ENCODE measurements at regions not wholly inside any gene's neighbourhood (a gene's known extent, or its start where the extent isn't known, plus 50 kb on each side); places are given as distances from the start of the nearest gene placed in this dataset.

- DNase-seq (ENCODE audit: low spot score): no peak
- TF ChIP-seq, protein P1, sequence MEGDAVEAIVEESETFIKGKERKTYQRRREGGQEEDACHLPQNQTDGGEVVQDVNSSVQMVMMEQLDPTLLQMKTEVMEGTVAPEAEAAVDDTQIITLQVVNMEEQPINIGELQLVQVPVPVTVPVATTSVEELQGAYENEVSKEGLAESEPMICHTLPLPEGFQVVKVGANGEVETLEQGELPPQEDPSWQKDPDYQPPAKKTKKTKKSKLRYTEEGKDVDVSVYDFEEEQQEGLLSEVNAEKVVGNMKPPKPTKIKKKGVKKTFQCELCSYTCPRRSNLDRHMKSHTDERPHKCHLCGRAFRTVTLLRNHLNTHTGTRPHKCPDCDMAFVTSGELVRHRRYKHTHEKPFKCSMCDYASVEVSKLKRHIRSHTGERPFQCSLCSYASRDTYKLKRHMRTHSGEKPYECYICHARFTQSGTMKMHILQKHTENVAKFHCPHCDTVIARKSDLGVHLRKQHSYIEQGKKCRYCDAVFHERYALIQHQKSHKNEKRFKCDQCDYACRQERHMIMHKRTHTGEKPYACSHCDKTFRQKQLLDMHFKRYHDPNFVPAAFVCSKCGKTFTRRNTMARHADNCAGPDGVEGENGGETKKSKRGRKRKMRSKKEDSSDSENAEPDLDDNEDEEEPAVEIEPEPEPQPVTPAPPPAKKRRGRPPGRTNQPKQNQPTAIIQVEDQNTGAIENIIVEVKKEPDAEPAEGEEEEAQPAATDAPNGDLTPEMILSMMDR (IDR thresholded peaks at IDR 0.05; ENCODE audit: extremely low read depth, insufficient read depth, missing control alignments): no peak
- in situ Hi-C loops (cut with MboI; ENCODE audit: low pct_unique_long_range_greater_than_20kb, low sequenced_read_pairs, unreplicated experiment): no loop called here
Measured at GRCh38 chr13:53568491-53568890, 539.9 kb downstream of the OLFM4 start.

DNA sequence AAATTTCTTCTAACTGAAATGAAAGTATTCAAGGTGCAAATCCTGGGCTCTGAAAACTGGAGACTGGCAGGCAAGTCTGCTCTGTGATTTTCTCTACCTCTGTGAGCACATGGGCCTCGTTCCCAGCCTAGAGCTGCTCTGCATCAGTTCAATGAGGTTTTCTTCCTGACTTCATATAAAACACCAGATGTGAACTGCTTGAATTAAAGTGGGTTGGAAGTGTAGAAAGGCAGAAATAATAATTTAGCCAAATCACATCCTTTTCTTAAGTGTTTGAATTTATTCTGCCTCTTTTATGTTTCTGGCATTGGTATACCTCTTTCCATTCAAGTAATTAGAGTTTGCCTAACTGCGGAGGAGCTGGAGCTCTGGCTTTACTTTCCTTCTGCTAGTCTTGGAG, 540.8 kb downstream of the OLFM4 start:
- in situ Hi-C loops (cut with MboI; ENCODE audit: low pct_unique_long_range_greater_than_20kb, low sequenced_read_pairs, unreplicated experiment): no loop called here
- TF ChIP-seq, protein P1 (IDR thresholded peaks at IDR 0.05; ENCODE audit: extremely low read depth, insufficient read depth, missing control alignments): no peak
- no peak for DNase-seq (ENCODE audit: low spot score)

- TF ChIP-seq, protein P1 (IDR thresholded peaks at IDR 0.05; ENCODE audit: extremely low read depth, insufficient read depth, missing control alignments): no peak
- in situ Hi-C loops (cut with MboI; ENCODE audit: low pct_unique_long_range_greater_than_20kb, low sequenced_read_pairs, unreplicated experiment): no loop called here
Measured at GRCh38 chr13:53601113-53601512, 572.5 kb downstream of the OLFM4 start.

DNA sequence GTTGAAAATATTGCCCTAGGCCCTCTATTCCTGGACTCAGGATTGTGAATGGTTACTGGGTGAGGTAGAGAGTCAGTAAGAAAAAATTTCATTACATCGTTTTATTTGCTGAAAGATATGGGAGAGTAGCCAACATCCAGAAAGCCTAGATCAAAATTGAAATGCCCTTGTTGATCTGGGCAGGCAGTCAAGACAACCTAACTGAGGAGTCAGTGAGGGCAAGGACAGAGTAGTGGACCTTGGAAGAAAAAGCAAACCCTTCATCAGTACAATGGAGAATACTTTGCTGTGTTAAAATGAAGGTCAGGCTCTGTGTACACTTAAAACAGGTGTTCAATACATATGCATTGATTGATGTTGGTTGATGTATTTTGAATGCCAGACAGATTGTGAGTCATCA, 576.7 kb downstream of the OLFM4 start:
- in situ Hi-C loops (cut with MboI; ENCODE audit: low pct_unique_long_range_greater_than_20kb, low sequenced_read_pairs, unreplicated experiment): no loop called here
- TF ChIP-seq, protein P1 (IDR thresholded peaks at IDR 0.05; ENCODE audit: extremely low read depth, insufficient read depth, missing control alignments): no peak
- no peak for DNase-seq (ENCODE audit: low spot score)

More at GRCh38 chr13:53601113-53601512, 572.5 kb downstream of the OLFM4 start:
- no peak for DNase-seq (ENCODE audit: low spot score)

- in situ Hi-C loops (cut with MboI; ENCODE audit: low pct_unique_long_range_greater_than_20kb, low sequenced_read_pairs, unreplicated experiment): no loop called here
- no peak for DNase-seq (ENCODE audit: low spot score)
- TF ChIP-seq, protein P1 (IDR thresholded peaks at IDR 0.05; ENCODE audit: extremely low read depth, insufficient read depth, missing control alignments): no peak
Measured at GRCh38 chr13:53612200-53612599, 583.6 kb downstream of the OLFM4 start.

DNA sequence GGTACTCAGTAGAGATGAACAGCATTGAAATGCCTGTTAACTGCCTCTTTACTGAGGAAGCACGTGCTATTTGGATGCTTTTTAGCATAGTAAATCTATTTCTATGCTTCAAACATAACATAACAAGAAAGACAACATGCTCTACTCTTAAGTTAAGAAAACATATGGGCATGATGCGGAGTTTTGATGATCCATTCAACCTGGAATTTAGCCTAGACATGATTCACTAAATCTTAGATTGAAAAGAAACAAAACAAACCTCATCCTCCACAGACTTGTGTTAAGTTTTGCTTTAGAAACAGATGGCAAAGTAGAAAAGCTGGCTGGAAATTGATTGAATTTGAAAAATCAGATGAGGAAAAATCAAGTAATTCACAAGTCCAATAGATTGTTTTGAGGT, 593.8 kb downstream of the OLFM4 start:
- DNase-seq (ENCODE audit: low spot score): no peak
- in situ Hi-C loops (cut with MboI; ENCODE audit: low pct_unique_long_range_greater_than_20kb, low sequenced_read_pairs, unreplicated experiment): no loop called here
- TF ChIP-seq, protein P1 (IDR thresholded peaks at IDR 0.05; ENCODE audit: extremely low read depth, insufficient read depth, missing control alignments): no peak

- TF ChIP-seq, protein P1 (IDR thresholded peaks at IDR 0.05; ENCODE audit: extremely low read depth, insufficient read depth, missing control alignments): no peak
- DNase-seq (ENCODE audit: low spot score): no peak
- in situ Hi-C loops (cut with MboI; ENCODE audit: low pct_unique_long_range_greater_than_20kb, low sequenced_read_pairs, unreplicated experiment): no loop called here
Measured at GRCh38 chr13:53623146-53623545, 594.5 kb downstream of the OLFM4 start.

Measured in GM13977 (cell line).